OCI-LY1 (cell line): ENCODE measurements at regions not wholly inside any gene's neighbourhood (a gene's known extent, or its start where the extent isn't known, plus 50 kb on each side); places are given as distances from the start of the nearest gene placed in this dataset.

Experiments used
- H2AFZ ChIP-seq: fragments of 200-600 bp; sonication (generic), shearing (Covaris generic); 2 replicates; pipeline ENCODE4 v1.6.0; 2014; ENCODE audit warnings: antibody characterized with exemption, mild to moderate bottlenecking, low read length
- H3F3A ChIP-seq: fragments of 200-600 bp; sonication (generic), shearing (Covaris generic); 2 replicates; pipeline ENCODE4 v1.6.0; 2014; ENCODE audit warnings: mild to moderate bottlenecking, antibody characterized with exemption, low read length, moderate library complexity; ENCODE audit not compliant: insufficient read depth
- H3K27ac ChIP-seq: fragments of 200-600 bp; sonication (generic); 2 replicates; pipeline ENCODE4 v1.5.1; 2014; ENCODE audit warnings: low read length, mixed run types, mild to moderate bottlenecking, low read depth; ENCODE audit not compliant: poor library complexity, severe bottlenecking
- H3K27me3 ChIP-seq: fragments of 200-600 bp; sonication (generic); 2 replicates; pipeline ENCODE4 v1.6.0; 2014; ENCODE audit warnings: antibody characterized with exemption, mild to moderate bottlenecking, low read length, moderate library complexity; ENCODE audit not compliant: insufficient read depth
- H3K36me3 ChIP-seq: fragments of 200-600 bp; sonication (generic); 2 replicates; pipeline ENCODE4 v1.6.1; 2014; ENCODE audit warnings: mild to moderate bottlenecking, antibody characterized with exemption, low read length, moderate library complexity, mixed read lengths; ENCODE audit not compliant: insufficient read depth
- H3K4me1 ChIP-seq: fragments of 200-600 bp; sonication (generic); 2 replicates; pipeline ENCODE4 v1.5.1; 2014; ENCODE audit warnings: mild to moderate bottlenecking, low read length, moderate library complexity; ENCODE audit not compliant: insufficient read depth, severe bottlenecking
- H3K4me2 ChIP-seq: fragments of 200-600 bp; sonication (generic), shearing (Covaris generic); 2 replicates; pipeline ENCODE4 v1.6.1; 2014; ENCODE audit warnings: low read length
- H3K4me3 ChIP-seq: fragments of 200-600 bp; sonication (generic); 2 replicates; pipeline ENCODE4 v1.5.1; 2014; ENCODE audit warnings: low read length, low read depth, mild to moderate bottlenecking, mixed read lengths; ENCODE audit not compliant: poor library complexity, severe bottlenecking
- H3K79me2 ChIP-seq: fragments of 200-600 bp; shearing (Covaris generic); 2 replicates; pipeline ENCODE4 v1.6.1; 2016; ENCODE audit warnings: mixed run types, low read length, mixed read lengths; ENCODE audit not compliant: insufficient read depth
- H3K9ac ChIP-seq: fragments of 200-600 bp; sonication (generic), shearing (Covaris generic); 2 replicates; pipeline ENCODE4 v1.6.1; 2014; ENCODE audit warnings: mild to moderate bottlenecking, low read length, mixed read lengths
- H3K9me2 ChIP-seq: fragments of 200-600 bp; sonication (generic), shearing (Covaris generic); 2 replicates; pipeline ENCODE4 v1.6.1; 2014; ENCODE audit warnings: low read depth, mild to moderate bottlenecking, low read length, mixed read lengths
- H3K9me3 ChIP-seq: fragments of 200-600 bp; shearing (Covaris generic); 2 replicates; pipeline ENCODE4 v1.6.1; 2014; ENCODE audit warnings: low read length, mixed read lengths
- H4K20me1 ChIP-seq: fragments of 200-600 bp; sonication (generic), shearing (Covaris generic); 2 replicates; pipeline ENCODE4 v1.6.0; 2016; ENCODE audit warnings: mild to moderate bottlenecking, low read length; ENCODE audit not compliant: insufficient read depth
- CTCF ChIP-seq: fragments of 200-600 bp; sonication (generic), shearing (Covaris generic); IDR thresholded peaks from 2 replicates; pipeline ENCODE4 v1.5.1; 2017; ENCODE audit warnings: mild to moderate bottlenecking, antibody characterized with exemption, low read length, moderate library complexity, mixed read lengths
- EZH2 ChIP-seq: fragments of 200-600 bp; sonication (generic), shearing (Covaris generic); IDR thresholded peaks from 2 replicates; pipeline ENCODE4 v1.8.0; 2017; ENCODE audit warnings: borderline replicate concordance, mixed run types, mild to moderate bottlenecking, antibody characterized with exemption, low read length, moderate library complexity, mixed read lengths

GRCh38 chr4:28341784-28342183 is 1481.1 kb downstream of the STIM2 start:
- no peaks in the 10 kb centered on the region for H3K9me3 ChIP-seq
- no peak overlapping the region for H2AFZ ChIP-seq
- H3K27ac ChIP-seq = no peak overlapping the region
- H3K4me2 ChIP-seq = no peak overlapping the region
- H3F3A ChIP-seq = no peaks in the 10 kb centered on the region
- no peaks in the 10 kb centered on the region for H4K20me1 ChIP-seq
- no peaks in the 10 kb centered on the region for H3K79me2 ChIP-seq
- H3K36me3 ChIP-seq = no peaks in the 10 kb centered on the region
- H3K4me3 ChIP-seq = no peak overlapping the region
- no peaks in the 10 kb centered on the region for H3K4me1 ChIP-seq
- H3K9me2 ChIP-seq = no peaks in the 10 kb centered on the region
- H3K27me3 ChIP-seq = no peaks in the 10 kb centered on the region
- no peak overlapping the region for H3K9ac ChIP-seq
- TF ChIP-seq EZH2 = no peak
- TF ChIP-seq CTCF = no peak

- no peaks in the 10 kb centered on the region for H3K36me3 ChIP-seq
- H4K20me1 ChIP-seq = no peaks in the 10 kb centered on the region
- H3K79me2 ChIP-seq = no peaks in the 10 kb centered on the region
- no peak for TF ChIP-seq CTCF
- TF ChIP-seq EZH2 = no peak
- H3K27ac ChIP-seq = no peak overlapping the region
- H3K4me1 ChIP-seq = no peaks in the 10 kb centered on the region
- H3K4me2 ChIP-seq = no peak overlapping the region
- no peak overlapping the region for H3K4me3 ChIP-seq
- H3F3A ChIP-seq = no peaks in the 10 kb centered on the region
- no peaks in the 10 kb centered on the region for H3K9me2 ChIP-seq
- H3K9ac ChIP-seq = no peak overlapping the region
- no peaks in the 10 kb centered on the region for H3K27me3 ChIP-seq
- no peaks in the 10 kb centered on the region for H3K9me3 ChIP-seq
- no peak overlapping the region for H2AFZ ChIP-seq
Measured at GRCh38 chr4:28350485-28350884, 1489.8 kb downstream of the STIM2 start.

GRCh38 chr4:28351102-28351501 is 1490.5 kb downstream of the STIM2 start:
- Histone ChIP-seq H3K27me3 (no peaks in the 10 kb centered on the region), H3F3A (no peaks in the 10 kb centered on the region), H2AFZ (no peak overlapping the region), H3K4me2 (no peak overlapping the region), H3K79me2 (no peaks in the 10 kb centered on the region), H3K36me3 (no peaks in the 10 kb centered on the region), H3K4me1 (no peaks in the 10 kb centered on the region), H4K20me1 (no peaks in the 10 kb centered on the region), H3K4me3 (no peak overlapping the region), H3K27ac (no peak overlapping the region), H3K9me3 (no peaks in the 10 kb centered on the region), H3K9me2 (no peaks in the 10 kb centered on the region), H3K9ac (no peak overlapping the region)
- TF ChIP-seq EZH2 (no peak), CTCF (no peak)
